ENCODE measurements at regions not wholly inside any gene's neighbourhood (a gene's known extent, or its start where the extent isn't known, plus 50 kb on each side); places are given as distances from the start of the nearest gene placed in this dataset.
"Not testable (repeated sequence)": the region's sequence is repeated elsewhere in the genome, so short reads cannot be mapped to it uniquely, and the experiment has no call there.

DNA sequence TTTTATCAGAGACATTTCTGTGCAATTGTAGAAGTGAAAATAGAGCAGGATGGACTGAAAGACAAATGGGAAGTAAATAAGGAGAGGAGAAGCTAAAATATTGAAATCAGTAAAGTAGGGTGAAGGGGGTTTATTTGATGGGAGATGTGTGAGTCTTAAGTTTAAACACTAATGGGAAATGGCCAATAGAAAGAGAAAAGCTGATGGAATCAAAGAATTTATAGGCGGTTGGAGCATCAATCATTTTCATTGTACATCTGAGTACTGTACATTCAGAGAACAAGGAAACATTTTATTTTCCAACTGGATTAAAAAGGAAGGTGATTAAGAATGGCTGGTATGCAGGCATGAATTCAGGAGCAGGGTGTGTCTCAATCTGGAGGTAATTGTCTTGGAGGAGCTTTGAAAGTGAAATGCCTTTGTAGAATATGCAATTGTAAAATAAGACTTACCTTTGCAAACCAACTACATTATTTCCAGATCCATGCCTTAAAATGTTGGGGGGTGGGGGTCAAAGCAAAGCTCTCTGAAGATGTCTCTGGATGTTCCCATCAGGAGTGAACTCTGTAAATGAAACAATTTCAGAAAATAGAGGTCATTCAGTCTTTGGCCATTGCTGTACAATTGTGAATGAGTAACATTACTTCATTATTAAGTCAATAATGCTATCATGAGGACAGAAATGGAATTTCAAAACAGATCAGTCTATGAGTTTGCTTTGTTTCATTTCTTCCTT lies 227.4 kb downstream of the SPATA31A1 start:
- Mint-ChIP-seq H3K4me1 (peaks cover 11% of the 10 kb centered on the region), H3K27ac (peak overlapping the region; percentile 9)
- H3K36me3 Mint-ChIP-seq; H3K27me3 Mint-ChIP-seq (ENCODE audit: low read depth); H3K9me3 Mint-ChIP-seq; H3K4me3 Mint-ChIP-seq; DNase-seq (ENCODE audit: low spot score in 2 of 2, unreplicated experiment in 2 of 2): not testable (repeated sequence)

DNA sequence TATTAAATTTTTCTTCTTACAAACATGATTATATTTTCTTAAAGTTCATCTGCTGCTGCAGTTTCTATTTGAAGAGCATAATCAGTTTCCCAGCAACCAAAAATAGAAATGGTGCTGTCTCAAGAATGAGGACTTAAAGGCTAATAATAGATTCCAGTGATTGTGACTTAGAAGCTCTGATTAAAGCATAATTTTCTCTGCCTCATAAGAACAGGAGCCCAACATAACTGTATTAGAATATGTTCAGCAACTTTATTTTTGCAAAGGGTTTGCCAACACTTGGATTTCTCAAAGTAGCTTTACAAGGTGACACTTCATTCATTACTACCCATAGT lies 227.9 kb downstream of the SPATA31A1 start:
- H3K4me3 Mint-ChIP-seq; H3K9me3 Mint-ChIP-seq; DNase-seq (ENCODE audit: low spot score in 2 of 2, unreplicated experiment in 2 of 2); H3K36me3 Mint-ChIP-seq; H3K27me3 Mint-ChIP-seq (ENCODE audit: low read depth): not testable (repeated sequence)
- Mint-ChIP-seq H3K4me1 (peaks cover 11% of the 10 kb centered on the region), H3K27ac (peak overlapping the region; percentile 9)

DNA sequence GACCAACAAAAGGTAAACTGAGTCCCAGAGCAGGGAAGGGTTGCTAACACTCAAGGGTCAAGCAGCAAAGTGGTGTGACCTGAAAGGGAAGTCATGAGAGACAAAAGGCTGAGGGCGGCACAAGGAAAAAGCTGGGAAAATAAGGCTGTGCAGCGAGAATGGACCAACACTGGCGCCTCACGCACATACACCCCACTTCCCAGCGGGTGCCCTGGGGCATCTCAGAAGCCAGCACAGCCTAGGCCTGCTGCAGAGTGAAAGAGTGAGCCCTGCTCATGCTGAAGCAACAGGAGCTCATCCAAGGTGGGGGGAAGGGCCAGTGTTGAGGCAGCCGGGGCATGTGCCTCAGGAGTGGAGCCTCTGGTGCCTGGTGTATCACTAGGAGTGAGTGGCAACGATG lies 229.8 kb downstream of the SPATA31A1 start:
- H3K27me3 Mint-ChIP-seq (ENCODE audit: low read depth); H3K4me3 Mint-ChIP-seq; DNase-seq (ENCODE audit: low spot score in 2 of 2, unreplicated experiment in 2 of 2); H3K36me3 Mint-ChIP-seq; H3K9me3 Mint-ChIP-seq; H3K27ac Mint-ChIP-seq: not testable (repeated sequence)
- peaks cover 11% of the 10 kb centered on the region for H3K4me1 Mint-ChIP-seq

DNA sequence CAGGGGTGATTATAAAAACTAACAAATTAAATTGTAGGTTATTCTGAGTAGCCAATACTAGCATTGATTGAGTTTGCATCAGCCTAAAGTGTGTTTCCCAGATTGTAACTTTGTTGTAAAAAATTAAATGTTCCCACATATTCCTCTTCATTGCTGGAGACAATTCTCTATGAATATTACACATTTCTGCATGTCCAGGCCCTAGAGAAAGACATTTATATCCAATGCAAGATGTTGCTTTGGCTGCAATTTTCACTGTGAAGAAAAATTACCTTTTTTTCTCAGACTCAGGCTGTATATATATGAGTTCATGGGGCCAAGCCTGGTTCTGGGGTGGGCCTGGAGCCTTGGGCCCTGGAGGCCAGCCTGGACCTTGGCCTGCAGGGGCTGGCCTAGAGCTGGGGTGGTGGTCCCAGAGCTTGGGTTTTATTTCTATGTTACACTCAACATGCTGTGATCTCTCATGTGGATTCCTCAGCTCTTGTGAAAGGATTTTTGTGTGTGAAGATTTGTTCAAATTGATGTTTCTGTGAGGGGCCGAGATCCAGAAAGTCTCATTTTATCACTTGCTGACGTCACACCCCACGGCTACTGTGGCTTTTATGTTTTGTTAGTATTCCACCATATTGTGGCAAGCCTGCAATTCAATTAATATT lies 232.5 kb downstream of the SPATA31A1 start:
- no peak overlapping the region for H3K27ac Mint-ChIP-seq
- TF ChIP-seq, protein P1, sequence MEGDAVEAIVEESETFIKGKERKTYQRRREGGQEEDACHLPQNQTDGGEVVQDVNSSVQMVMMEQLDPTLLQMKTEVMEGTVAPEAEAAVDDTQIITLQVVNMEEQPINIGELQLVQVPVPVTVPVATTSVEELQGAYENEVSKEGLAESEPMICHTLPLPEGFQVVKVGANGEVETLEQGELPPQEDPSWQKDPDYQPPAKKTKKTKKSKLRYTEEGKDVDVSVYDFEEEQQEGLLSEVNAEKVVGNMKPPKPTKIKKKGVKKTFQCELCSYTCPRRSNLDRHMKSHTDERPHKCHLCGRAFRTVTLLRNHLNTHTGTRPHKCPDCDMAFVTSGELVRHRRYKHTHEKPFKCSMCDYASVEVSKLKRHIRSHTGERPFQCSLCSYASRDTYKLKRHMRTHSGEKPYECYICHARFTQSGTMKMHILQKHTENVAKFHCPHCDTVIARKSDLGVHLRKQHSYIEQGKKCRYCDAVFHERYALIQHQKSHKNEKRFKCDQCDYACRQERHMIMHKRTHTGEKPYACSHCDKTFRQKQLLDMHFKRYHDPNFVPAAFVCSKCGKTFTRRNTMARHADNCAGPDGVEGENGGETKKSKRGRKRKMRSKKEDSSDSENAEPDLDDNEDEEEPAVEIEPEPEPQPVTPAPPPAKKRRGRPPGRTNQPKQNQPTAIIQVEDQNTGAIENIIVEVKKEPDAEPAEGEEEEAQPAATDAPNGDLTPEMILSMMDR (IDR thresholded peaks at IDR 0.05; ENCODE audit: unreplicated experiment): no peak
- H3K36me3 Mint-ChIP-seq: no peaks in the 10 kb centered on the region
- H3K4me1 Mint-ChIP-seq: peaks cover 4% of the 10 kb centered on the region
- H3K4me3 Mint-ChIP-seq: no peak overlapping the region
- DNase-seq (ENCODE audit: low spot score in 2 of 2, unreplicated experiment in 2 of 2): no peak
- no peaks in the 10 kb centered on the region for H3K9me3 Mint-ChIP-seq
- H3K27me3 Mint-ChIP-seq (ENCODE audit: low read depth): no peaks in the 10 kb centered on the region

DNA sequence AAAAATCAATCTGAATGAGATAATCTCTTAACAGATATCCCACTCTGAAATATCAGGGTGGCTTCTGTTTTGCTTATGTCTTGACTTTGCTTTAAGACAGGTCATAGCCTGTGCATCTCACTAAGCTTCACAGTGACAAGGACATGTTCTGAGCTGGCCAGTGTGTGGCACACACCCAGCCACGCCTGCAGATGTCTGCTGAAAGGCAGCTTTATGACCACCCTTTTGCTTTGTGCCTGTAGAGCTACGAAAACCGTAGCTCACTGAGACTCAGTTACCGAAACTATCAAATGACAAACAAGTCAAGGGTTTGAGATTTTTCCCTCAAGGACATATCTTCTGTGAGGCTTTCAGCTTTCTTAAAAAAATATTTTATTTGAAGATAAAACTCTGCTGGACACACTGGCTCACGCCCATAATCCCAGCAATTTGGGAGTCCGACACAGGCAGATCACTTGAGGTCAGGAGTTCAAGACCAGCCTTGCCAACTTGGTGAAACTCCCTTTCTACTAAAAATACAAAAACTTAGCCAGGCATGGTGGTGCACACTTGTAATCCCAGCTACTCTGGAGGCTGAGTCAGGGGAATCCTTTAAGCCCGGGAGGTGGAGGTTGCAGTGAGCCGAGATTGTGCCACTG lies 233.2 kb downstream of the SPATA31A1 start:
- H3K27me3 Mint-ChIP-seq (ENCODE audit: low read depth): no peaks in the 10 kb centered on the region
- no peaks in the 10 kb centered on the region for H3K9me3 Mint-ChIP-seq
- TF ChIP-seq, protein P1 (IDR thresholded peaks at IDR 0.05; ENCODE audit: unreplicated experiment): no peak
- no peaks in the 10 kb centered on the region for H3K36me3 Mint-ChIP-seq
- no peak for DNase-seq (ENCODE audit: low spot score in 2 of 2, unreplicated experiment in 2 of 2)
- no peak overlapping the region for H3K27ac Mint-ChIP-seq
- H3K4me3 Mint-ChIP-seq: no peak overlapping the region
- H3K4me1 Mint-ChIP-seq: no peaks in the 10 kb centered on the region

DNA sequence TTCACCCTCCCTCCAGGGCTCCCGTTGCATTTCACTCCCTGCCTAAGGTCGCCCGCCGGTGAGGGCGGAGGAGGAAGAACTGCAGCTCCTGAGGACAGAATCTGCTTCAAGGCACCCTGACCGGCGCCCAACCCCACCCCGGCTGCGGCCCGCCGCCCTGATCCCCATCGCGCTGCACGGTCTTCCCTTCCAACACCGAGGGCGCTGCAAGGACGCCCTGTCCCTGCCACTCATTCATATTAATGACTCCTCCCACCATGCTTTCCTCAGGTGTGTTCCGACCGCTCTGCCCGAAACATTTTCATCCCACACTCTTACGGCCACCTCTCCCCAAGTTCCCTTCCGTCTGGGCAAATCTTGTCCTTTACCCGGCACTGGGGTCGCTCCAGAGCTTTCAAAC lies 248.6 kb downstream of the SPATA31A1 start:
- DNase-seq (ENCODE audit: low spot score in 2 of 2, unreplicated experiment in 2 of 2); H3K9me3 Mint-ChIP-seq; H3K27me3 Mint-ChIP-seq (ENCODE audit: low read depth); H3K4me1 Mint-ChIP-seq; H3K27ac Mint-ChIP-seq; H3K36me3 Mint-ChIP-seq; H3K4me3 Mint-ChIP-seq: not testable (repeated sequence)

DNA sequence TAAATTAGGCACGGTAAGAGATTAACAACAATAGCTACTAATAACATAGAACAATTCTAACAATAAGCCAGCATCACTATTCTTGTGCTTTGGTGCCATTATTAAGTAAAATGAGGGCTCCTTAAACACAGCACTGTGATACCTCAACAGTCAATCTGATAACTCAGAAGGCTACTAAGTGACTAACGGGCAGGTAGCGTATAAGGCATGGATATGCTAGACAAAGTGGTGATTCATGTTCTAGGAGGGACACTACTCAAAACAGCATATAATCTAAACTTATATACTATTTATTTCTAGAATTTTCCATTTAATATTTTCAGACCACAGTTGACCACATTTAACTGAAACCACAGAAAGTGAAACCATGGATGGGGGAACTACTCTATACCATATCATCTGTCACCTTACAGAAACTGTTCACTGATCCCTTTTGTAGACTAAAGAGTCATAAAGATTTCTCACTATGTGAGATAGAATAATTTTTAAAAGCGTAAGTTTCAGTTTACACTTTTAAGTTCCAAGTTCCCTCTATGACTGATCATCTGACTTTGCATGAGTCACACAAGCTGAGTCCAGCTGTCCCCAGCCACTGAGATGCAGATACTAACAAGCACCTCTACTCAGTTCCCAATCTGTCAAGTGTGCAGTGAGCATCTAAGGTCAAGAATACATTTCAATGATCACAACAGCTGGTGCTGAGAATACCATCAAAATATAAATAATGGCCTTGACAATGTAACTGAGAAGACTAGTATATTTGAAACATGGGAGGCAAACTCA lies 256.2 kb downstream of the SPATA31A1 start:
- H3K4me1 Mint-ChIP-seq; DNase-seq (ENCODE audit: low spot score in 2 of 2, unreplicated experiment in 2 of 2); H3K27ac Mint-ChIP-seq; H3K4me3 Mint-ChIP-seq; H3K36me3 Mint-ChIP-seq; H3K9me3 Mint-ChIP-seq; H3K27me3 Mint-ChIP-seq (ENCODE audit: low read depth): not testable (repeated sequence)

DNA sequence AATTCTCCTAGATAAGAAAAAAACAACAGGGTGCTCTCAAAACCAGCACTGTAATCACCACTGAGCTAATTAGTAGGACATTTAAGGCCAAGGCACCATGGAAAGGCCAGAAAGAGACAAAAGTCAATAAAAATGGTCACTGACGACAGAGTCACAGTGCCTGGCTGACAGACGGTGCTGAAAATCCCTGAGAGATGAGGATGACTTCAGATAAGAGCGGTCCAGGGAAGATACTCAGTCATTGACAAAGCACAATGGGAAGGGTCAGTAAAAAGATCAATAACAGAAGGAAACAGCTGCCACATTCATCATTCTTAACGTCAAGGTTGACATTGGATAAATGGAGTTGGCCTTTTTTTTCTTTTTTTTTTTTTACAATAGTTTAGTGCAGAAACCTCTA lies 261.0 kb downstream of the SPATA31A1 start:
- not testable (repeated sequence) for H3K9me3 Mint-ChIP-seq; H3K4me3 Mint-ChIP-seq; DNase-seq (ENCODE audit: low spot score in 2 of 2, unreplicated experiment in 2 of 2); H3K27ac Mint-ChIP-seq; H3K4me1 Mint-ChIP-seq; H3K36me3 Mint-ChIP-seq; H3K27me3 Mint-ChIP-seq (ENCODE audit: low read depth)

DNA sequence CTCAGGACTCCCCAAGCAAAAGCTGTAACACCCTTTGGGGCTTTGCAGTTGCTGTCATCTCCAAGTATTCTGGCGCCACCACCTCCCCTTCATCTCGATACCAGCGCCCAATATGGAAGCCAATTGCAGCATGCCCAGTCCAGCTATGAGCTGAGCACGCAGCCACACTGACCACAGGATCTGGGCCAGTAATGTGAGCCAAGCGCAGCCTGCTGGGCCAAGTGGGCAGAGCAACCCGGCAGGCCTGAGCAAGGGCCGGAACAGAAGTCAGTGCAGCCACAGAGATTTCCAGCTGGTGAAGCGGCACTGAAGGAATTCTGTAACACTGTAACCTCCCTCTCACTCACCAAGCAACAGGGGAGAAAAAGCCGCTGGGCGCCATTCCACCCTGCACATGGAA lies 268.6 kb downstream of the SPATA31A1 start:
- DNase-seq (ENCODE audit: low spot score in 2 of 2, unreplicated experiment in 2 of 2); H3K9me3 Mint-ChIP-seq; H3K27me3 Mint-ChIP-seq (ENCODE audit: low read depth); H3K4me3 Mint-ChIP-seq; H3K36me3 Mint-ChIP-seq; H3K4me1 Mint-ChIP-seq; H3K27ac Mint-ChIP-seq: not testable (repeated sequence)

DNA sequence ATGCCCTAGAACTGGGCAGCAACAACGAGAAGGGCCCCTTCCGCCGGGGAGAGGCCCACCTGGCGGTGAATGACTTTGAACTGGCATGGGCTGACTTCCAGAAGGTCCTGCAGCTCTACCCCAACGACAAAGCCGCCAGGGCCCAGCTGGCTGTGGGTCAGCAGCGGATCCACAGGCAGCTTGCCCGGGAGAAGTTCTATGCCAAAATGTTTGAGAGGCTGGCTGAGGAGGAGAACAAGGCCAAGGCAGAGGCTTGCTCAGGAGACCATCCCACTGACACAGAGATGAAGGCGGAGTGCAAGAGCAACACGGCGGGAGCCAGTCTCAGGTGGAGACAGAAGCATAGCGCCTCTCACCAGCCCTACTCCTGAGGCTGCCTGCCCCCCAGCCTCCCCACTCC lies 276.6 kb downstream of the SPATA31A1 start:
- H3K4me1 Mint-ChIP-seq; DNase-seq (ENCODE audit: low spot score in 2 of 2, unreplicated experiment in 2 of 2); H3K27ac Mint-ChIP-seq; H3K4me3 Mint-ChIP-seq; H3K9me3 Mint-ChIP-seq; H3K27me3 Mint-ChIP-seq (ENCODE audit: low read depth); H3K36me3 Mint-ChIP-seq: not testable (repeated sequence)

DNA sequence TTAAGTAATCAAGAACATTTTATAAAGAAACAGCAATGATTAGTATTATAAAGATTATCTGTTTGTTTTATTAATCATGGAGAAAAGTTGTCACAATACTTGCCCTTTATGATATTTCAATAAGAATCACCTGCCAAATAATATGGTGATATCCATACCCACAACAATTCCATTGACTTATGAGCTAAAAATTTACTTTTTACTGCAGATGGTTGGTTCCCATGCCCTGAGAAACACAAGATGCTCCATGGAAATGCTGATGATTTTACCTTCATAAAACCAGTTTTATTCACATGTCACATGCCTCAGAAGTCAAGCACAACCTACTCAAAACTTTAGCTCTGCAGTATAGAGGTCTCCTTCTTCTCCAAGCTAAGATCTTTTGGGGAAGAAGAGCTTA lies 293.6 kb downstream of the SPATA31A1 start:
- not testable (repeated sequence) for H3K4me1 Mint-ChIP-seq; H3K27ac Mint-ChIP-seq; DNase-seq (ENCODE audit: low spot score in 2 of 2, unreplicated experiment in 2 of 2); H3K27me3 Mint-ChIP-seq (ENCODE audit: low read depth); H3K4me3 Mint-ChIP-seq; H3K9me3 Mint-ChIP-seq; H3K36me3 Mint-ChIP-seq
